HCT116 (cell line): ENCODE measurements at regions not wholly inside any gene's neighbourhood (a gene's known extent, or its start where the extent isn't known, plus 50 kb on each side); places are given as distances from the start of the nearest gene placed in this dataset.

ENCODE experiments used
- ATAC-seq: fragments of 200-7000 bp; cut with Tn5 transposase; 2 replicates; pipeline ENCODE4 v1.9.1; 2020; ENCODE audit warnings: mild to moderate bottlenecking, moderate library complexity
- BruUV-seq: library from RNA; stranded (reverse); fragments of 400-500 nt; replicated peaks from 2 replicates; lab custom pipeline; 2021; lab: Mats Ljungman, UMichigan
- CTCF ChIA-PET: fragments of 300-600 bp; sonication (Branson Sonifier 250); formaldehyde crosslinking; loops from one replicate; lab custom pipeline; 2021; ENCODE audit warnings: antibody characterized with exemption; lab: Charles Lee
- POLR2A ChIA-PET: fragments of 300-600, 350-600 bp; sonication (Branson Sonifier 250); formaldehyde crosslinking; loops from one replicate; lab custom pipeline; 2021; ENCODE audit warnings: antibody characterized with exemption; lab: Charles Lee
- RAD21 ChIA-PET, 2 experiments: fragments of 300-600 bp; sonication (Branson Sonifier 250); formaldehyde crosslinking; loops; one replicate each; lab custom pipeline; 2023; ENCODE audit warnings: low total read pairs in 2 of 2; ENCODE audit not compliant: uncharacterized antibody in 2 of 2, unreplicated experiment in 2 of 2, low non-redundant PET in 1 of 2; lab: Charles Lee
- DNase-seq: peaks from one replicate; pipeline ENCODE4 v3.0.0-alpha.2; 2010; ENCODE audit warnings: low read depth, low spot score
- H2AFZ ChIP-seq: fragments of 200-600 bp; shearing (Covaris generic), sonication (generic); 2 replicates; pipeline ENCODE4 v1.6.1; 2017; ENCODE audit warnings: low read depth, mixed run types, mixed read lengths, antibody characterized with exemption, low read length; ENCODE audit not compliant: poor library complexity, severe bottlenecking
- H3K27ac ChIP-seq: 2 replicates; pipeline ENCODE4 v1.5.1; 2012; ENCODE audit warnings: low read depth, low read length
- H3K27me3 ChIP-seq: fragments of 200-600 bp; sonication (generic); 2 replicates; pipeline ENCODE4 v1.6.1; 2016; ENCODE audit warnings: mixed run types, low read length, mixed read lengths; ENCODE audit not compliant: insufficient read depth
- H3K36me3 ChIP-seq, 2 experiments: fragments of 200-500 bp in 1 of 2; fragments of 200-600 bp in 1 of 2; sonication (Bioruptor generic) in 1 of 2; sonication (generic) in 1 of 2; 2 replicates each; pipeline versions ENCODE4 v1.5.1 to v1.6.1; 2014 to 2016; ENCODE audit warnings: low read length in 2 of 2, inconsistent platforms in 1 of 2, mixed read lengths in 1 of 2, mixed run types in 1 of 2; ENCODE audit not compliant: insufficient read depth in 2 of 2, control insufficient read depth in 1 of 2
- H3K4me1 ChIP-seq, 2 experiments: fragments of 200-600 bp in 1 of 2; sonication (generic) in 1 of 2; 2 replicates each; pipeline versions ENCODE4 v1.5.1 to v1.6.1; 2012 to 2017; ENCODE audit warnings: low read length in 2 of 2, inconsistent platforms in 1 of 2, mild to moderate bottlenecking in 1 of 2, mixed read lengths in 1 of 2, mixed run types in 1 of 2, moderate library complexity in 1 of 2; ENCODE audit not compliant: insufficient read depth in 2 of 2, control insufficient read depth in 1 of 2
- H3K4me2 ChIP-seq: fragments of 200-600 bp; sonication (generic); 2 replicates; pipeline ENCODE4 v1.6.1; 2017; ENCODE audit warnings: mixed run types, low read length, mixed read lengths
- H3K4me3 ChIP-seq, 2 experiments: fragments of 200-600 bp in 1 of 2; sonication (generic) in 1 of 2; replicated peaks in 1 of 2; 2 replicates each; pipeline ENCODE4 v1.5.1; 2011 to 2016; ENCODE audit warnings: low read length in 2 of 2, control low read depth in 1 of 2, low read depth in 1 of 2, mild to moderate bottlenecking in 1 of 2, mixed read lengths in 1 of 2, mixed run types in 1 of 2
- H3K79me2 ChIP-seq: fragments of 200-600 bp; sonication (generic); 2 replicates; pipeline ENCODE4 v1.6.1; 2017; ENCODE audit warnings: mild to moderate bottlenecking, mixed run types, low read length, moderate library complexity, mixed read lengths; ENCODE audit not compliant: insufficient read depth
- H3K9ac ChIP-seq: fragments of 200-600 bp; sonication (generic); 2 replicates; pipeline ENCODE4 v1.6.1; 2016; ENCODE audit warnings: low read length, mixed read lengths
- H3K9me2 ChIP-seq: fragments of 200-600 bp; sonication (generic), shearing (Covaris generic); 2 replicates; pipeline ENCODE4 v1.6.1; 2017; ENCODE audit warnings: mixed run types, mild to moderate bottlenecking, moderate library complexity; ENCODE audit not compliant: insufficient read depth
- H3K9me3 ChIP-seq, 2 experiments: fragments of 200-500 bp in 1 of 2; fragments of 200-600 bp in 1 of 2; sonication (Bioruptor generic) in 1 of 2; sonication (generic) in 1 of 2; 2 replicates each; pipeline ENCODE4 v1.6.1; 2014 to 2017; ENCODE audit warnings: low read length in 2 of 2, mixed read lengths in 2 of 2, inconsistent platforms in 1 of 2, low read depth in 1 of 2, mild to moderate bottlenecking in 1 of 2, mixed run types in 1 of 2, moderate library complexity in 1 of 2; ENCODE audit not compliant: control insufficient read depth in 1 of 2, insufficient read depth in 1 of 2
- H4K20me1 ChIP-seq: fragments of 200-600 bp; sonication (generic), shearing (Covaris generic); 2 replicates; pipeline ENCODE4 v1.6.1; 2017; ENCODE audit warnings: mixed run types, mild to moderate bottlenecking, moderate library complexity; ENCODE audit not compliant: insufficient read depth
- ATF3 ChIP-seq: IDR thresholded peaks from 2 replicates; pipeline ENCODE4 v1.6.1; 2012
- CTCF ChIP-seq, 3 experiments: fragments of 200-600 bp in 1 of 3; sonication (generic) in 1 of 3; IDR thresholded peaks in 2 of 3; conservative IDR thresholded peaks in 1 of 3; 2 replicates each; pipeline ENCODE4 v1.5.1; 2012 to 2017; ENCODE audit warnings: low read depth in 2 of 3, low read length in 2 of 3, antibody characterized with exemption in 1 of 3, borderline replicate concordance in 1 of 3, control low read depth in 1 of 3, mild to moderate bottlenecking in 1 of 3, mixed read lengths in 1 of 3, mixed run types in 1 of 3, moderate library complexity in 1 of 3; ENCODE audit not compliant: insufficient read depth in 1 of 3
- EGR1 ChIP-seq: IDR thresholded peaks from 2 replicates; pipeline ENCODE4 v1.6.1; 2012; ENCODE audit warnings: low read depth
- ELF1 ChIP-seq: IDR thresholded peaks from 2 replicates; pipeline ENCODE4 v1.6.1; 2012; ENCODE audit warnings: low read depth, borderline replicate concordance
- EZH2 ChIP-seq: fragments of 200-600 bp; sonication (generic); IDR thresholded peaks from 2 replicates; pipeline ENCODE4 v1.6.1; 2017; ENCODE audit warnings: antibody characterized with exemption, mixed run types
- EZH2phosphoT487 ChIP-seq: fragments of 200-600 bp; IDR thresholded peaks from 2 replicates; pipeline ENCODE4 v1.6.1; 2018; ENCODE audit warnings: antibody characterized with exemption, borderline replicate concordance
- FOSL1 ChIP-seq: IDR thresholded peaks from 2 replicates; pipeline ENCODE4 v1.6.1; 2012; ENCODE audit warnings: low read depth
- RAD21 ChIP-seq: IDR thresholded peaks from 2 replicates; pipeline ENCODE4 v1.6.1; 2012; ENCODE audit warnings: low read depth, mild to moderate bottlenecking
- SP1 ChIP-seq: IDR thresholded peaks from 2 replicates; pipeline ENCODE4 v1.6.1; 2012; ENCODE audit warnings: low read depth
- YY1 ChIP-seq: IDR thresholded peaks from 2 replicates; pipeline ENCODE4 v1.6.1; 2011; ENCODE audit warnings: low read length, low read depth, moderate library complexity, mild to moderate bottlenecking; ENCODE audit not compliant: insufficient replicate concordance; ENCODE audit errors: extremely low read depth
- ZFX ChIP-seq: fragments of 450-650 bp; IDR thresholded peaks from 2 replicates; pipeline ENCODE4 v1.6.1; 2017
- ZNF274 ChIP-seq: fragments of 200-500 bp; sonication (Bioruptor generic); IDR thresholded peaks from 2 replicates; pipeline ENCODE4 v1.6.1; 2014; ENCODE audit warnings: mild to moderate bottlenecking, low read depth, low read length, inconsistent platforms
- intact Hi-C: fragments of 100-400 bp; cut with micrococcal nuclease; formaldehyde crosslinking; loops from 2 replicates; pipeline ENCODE4 v1.10.0; 2022
- TF ChIP-seq, protein P1 (sequence below): IDR thresholded peaks from 2 replicates; pipeline ENCODE4 v1.6.1; 2012

GRCh38 chr12:84561351-84561750 is 351.2 kb downstream of the SLC6A15 start:
- no peak for ATAC-seq
- no peak overlapping the region for H3K9ac ChIP-seq
- no peak overlapping the region for H2AFZ ChIP-seq
- ChIA-PET CTCF (no interaction called here), POLR2A (no interaction called here), RAD21 (no interaction called here)
- H3K4me2 ChIP-seq = no peak overlapping the region
- no peaks in the 10 kb centered on the region for H4K20me1 ChIP-seq
- H3K9me2 ChIP-seq = no peaks in the 10 kb centered on the region
- H3K36me3 ChIP-seq = no peaks in the 10 kb centered on the region
- TF ChIP-seq, protein P1, sequence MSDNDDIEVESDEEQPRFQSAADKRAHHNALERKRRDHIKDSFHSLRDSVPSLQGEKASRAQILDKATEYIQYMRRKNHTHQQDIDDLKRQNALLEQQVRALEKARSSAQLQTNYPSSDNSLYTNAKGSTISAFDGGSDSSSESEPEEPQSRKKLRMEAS = no peak
- TF ChIP-seq EZH2phosphoT487 (no peak), ZFX (no peak), ELF1 (no peak), SP1 (no peak), ZNF274 (no peak), ATF3 (no peak), CTCF (IDR thresholded peaks at IDR 0.05 in 2 of 3, conservative IDR thresholded peaks at IDR 0.05 in 1 of 3; ENCODE audit: borderline replicate concordance in 1 of 3, insufficient read depth in 1 of 3, low read depth in 2 of 3, low read length in 2 of 3) (no peak), EZH2 (no peak), EGR1 (no peak), FOSL1 (no peak), RAD21 (no peak), YY1 (no peak)
- H3K79me2 ChIP-seq = no peaks in the 10 kb centered on the region
- no peaks in the 10 kb centered on the region for H3K4me1 ChIP-seq
- no peak for DNase-seq
- H3K27me3 ChIP-seq = no peaks in the 10 kb centered on the region
- H3K9me3 ChIP-seq = no peaks in the 10 kb centered on the region
- H3K27ac ChIP-seq = no peak overlapping the region
- intact Hi-C loops = no loop called here
- BruUV-seq = no TSS peak
- H3K4me3 ChIP-seq = no peak overlapping the region
